ENCODE measurements at regions not wholly inside any gene's neighbourhood (a gene's known extent, or its start where the extent isn't known, plus 50 kb on each side); places are given as distances from the start of the nearest gene placed in this dataset.

- no peak for DNase-seq
Observed at GRCh38 chr1:36675106-36675505, 192.4 kb upstream of the CSF3R start.

DNA sequence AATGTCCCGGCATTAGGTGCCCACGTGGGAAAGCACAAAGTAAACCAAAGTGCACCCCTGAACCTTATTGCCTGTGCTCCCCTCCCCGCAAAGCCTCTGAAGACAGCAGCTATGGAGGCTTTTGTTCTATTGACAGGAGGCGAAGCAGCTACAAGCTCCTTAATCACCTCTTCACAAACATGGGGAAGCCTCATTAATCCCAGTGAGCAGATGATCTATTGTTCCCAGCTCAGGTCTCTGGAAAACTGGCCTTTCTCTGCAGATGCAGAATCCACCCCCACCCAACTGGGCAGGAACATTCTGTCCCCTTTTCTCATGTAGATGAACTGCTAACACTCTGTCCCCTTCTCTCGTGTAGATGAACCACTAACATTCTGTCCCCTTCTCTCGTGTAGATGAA is 190.5 kb upstream of the CSF3R start:
- no peak for DNase-seq

DNA sequence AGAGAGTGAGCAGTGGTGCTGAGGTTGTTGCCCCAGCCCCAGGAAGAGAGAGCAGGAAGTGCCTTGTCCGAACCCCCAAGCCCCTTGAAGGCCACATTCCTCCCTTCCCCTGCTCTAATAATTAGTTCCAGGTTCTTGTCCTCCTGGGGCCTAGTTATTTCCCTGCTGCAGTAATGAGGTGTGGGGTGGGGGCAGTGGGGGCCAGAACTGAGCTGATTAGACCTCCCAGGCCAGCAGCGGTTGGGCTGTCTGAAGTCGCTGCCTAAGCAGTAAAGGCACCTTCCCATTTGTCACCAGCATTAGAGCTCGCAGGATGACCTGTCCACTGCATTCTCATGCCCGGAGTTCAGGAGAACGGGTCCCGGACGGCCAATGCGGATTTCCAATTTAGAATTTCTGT is 186.5 kb upstream of the CSF3R start:
- DNase-seq = no peak

DNA sequence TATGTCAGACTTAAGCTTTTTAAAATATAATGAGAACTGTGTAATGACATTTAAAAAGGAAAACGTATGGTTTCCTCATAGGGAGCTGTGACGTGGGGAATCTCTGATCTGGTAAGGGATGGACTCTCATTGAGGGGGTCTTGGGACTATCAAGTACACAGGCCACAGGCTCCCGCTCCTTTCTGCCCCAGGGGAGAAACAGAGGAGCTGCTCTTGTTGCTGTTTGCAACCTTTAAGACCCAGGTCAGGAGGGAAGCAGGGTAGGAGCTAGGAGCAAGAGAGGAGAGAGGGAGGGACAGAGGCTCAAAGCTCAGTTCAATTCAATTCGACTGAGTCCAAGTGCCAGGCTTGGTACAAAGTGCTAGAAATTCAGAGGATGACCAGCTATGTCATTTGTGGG is 185.1 kb upstream of the CSF3R start:
- no peak for DNase-seq

GRCh38 chr1:36667256-36667655 is 184.5 kb upstream of the CSF3R start:
- no peak for DNase-seq

- DNase-seq = no peak
Observed at GRCh38 chr1:36665478-36666080, 182.9 kb upstream of the CSF3R start.

- DNase-seq = no peak
Observed at GRCh38 chr1:36664571-36665287, 182.0 kb upstream of the CSF3R start.

DNA sequence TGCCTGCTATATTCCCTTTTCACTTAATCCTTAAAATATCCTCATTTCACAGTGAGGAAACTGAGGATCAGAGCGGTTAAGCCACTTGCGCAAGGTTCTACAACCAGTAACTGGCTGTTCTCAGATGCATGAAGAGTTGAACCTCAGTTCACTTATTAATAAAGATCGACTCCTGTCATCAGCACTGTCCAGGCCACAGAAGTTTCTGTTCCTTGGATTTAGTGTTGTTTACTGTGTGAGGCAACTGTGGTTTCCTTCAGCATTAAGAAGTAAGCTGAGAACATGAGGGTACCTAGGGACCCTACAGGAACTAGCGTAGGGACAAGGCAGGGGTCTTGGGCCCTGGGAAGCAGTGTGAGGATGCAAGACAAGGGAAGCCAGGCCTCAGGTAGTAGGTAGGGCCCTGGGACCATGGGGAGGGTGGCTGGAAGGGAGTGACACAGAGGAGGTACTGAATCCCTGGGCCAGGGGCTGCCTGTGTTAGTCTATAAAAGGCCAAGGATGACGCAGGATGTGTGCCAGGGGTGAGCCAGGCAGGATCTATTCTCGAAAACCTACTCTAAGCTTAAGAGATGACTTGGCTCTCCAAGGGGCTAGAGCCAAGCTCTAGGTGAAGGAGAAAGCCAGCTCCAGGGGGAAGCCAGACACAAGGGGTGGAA is 181.2 kb upstream of the CSF3R start:
- DNase-seq = no peak

GRCh38 chr1:36658838-36659237 is 176.1 kb upstream of the CSF3R start:
- no peak for DNase-seq

DNA sequence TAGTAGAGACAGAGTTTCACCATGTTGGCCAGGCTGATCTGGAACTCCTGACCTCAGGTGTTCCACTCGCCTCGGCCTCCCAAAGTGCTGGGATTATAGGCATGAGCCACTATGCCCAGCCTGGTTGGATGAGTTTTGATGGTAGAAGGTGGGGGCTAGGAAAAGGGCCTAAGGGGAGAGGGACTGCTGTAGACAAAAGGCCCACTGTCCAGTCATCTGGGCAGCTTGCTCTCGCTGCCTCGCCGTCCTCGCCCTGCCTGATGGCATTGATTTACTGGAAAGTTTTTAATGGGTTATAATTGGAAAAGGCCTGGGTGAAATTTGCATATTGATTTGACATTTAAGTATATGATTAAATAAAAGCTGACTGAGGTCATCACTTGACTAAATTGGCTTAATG is 175.1 kb upstream of the CSF3R start:
- no peak for DNase-seq

DNA sequence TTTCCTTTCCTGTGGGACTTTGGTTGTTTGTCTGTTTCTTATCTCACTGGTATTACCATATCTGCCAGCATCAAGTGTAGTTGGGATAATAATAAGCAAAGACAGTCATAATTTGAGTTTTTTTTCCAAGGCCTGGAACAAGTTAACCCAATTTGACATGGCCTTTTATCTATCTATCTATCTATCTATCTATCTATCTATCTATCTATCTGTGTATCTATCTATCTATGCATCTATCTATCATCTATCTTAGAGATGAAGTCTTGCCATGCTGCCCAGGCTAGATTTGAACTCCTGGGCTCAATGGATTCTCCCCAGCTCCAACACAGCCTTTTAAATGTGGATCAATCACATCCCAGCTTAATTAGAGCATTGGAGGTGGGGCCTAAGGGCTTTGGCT is 174.1 kb upstream of the CSF3R start:
- no peak for DNase-seq

DNA sequence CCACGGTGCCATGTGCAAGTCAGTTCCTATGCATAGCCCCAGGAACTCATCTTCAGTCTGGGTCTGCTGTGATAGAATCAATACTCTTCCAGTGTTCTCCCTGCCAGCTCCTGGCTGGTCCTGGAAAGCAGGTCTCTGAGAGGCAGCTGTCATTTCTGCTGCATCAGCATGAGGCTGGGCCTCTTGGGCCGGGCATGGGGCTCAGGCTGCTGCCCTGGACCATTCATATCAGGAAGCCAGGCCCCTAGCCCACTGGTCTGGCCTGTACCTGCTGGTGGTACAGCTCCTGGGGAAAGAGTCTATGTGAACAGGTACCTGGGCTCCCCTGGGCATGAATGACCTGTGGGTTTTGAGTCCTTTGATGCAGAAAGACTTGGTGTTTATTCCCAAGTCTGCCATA is 173.6 kb upstream of the CSF3R start:
- DNase-seq = no peak

DNA sequence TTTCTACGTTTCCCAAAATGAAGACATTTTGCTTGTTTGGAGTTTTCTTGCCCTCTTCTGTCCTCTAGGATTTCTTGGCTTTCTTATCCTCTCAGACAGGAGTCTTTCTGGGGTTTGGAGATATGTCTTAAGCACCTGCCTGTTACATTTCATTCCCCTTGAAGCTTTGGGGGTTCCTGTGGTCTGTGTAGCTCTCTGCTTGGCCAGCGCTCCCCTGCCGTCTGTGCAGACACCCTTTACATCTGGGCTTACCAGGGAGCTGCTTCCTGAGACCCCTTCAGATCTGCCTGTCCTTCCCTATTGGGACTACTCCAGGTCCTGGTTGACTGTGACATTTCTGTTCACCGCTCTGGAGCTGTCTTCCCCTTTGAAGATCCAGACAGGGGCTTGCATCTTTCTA is 171.9 kb upstream of the CSF3R start:
- DNase-seq = no peak

DNA sequence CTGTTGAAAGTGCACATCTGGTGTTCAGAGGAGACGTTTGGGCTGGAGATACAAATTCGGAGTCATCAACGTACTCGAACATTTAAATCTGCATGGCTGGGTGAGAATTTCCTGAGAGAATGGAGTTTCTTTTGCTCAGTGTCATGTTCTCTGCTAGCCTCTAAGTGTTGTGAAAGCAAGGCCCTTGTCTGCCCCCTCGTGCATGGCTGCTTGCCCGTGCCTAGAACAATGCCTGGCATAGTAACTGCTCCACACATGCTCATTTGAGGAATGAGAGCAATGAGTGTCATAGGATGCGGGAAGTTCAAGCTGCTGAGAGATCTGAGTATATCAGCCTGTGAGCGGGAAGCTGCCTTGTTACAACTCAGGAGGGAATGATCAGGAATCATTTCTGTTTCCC is 171.1 kb upstream of the CSF3R start:
- DNase-seq = peak; percentile 38

DNA sequence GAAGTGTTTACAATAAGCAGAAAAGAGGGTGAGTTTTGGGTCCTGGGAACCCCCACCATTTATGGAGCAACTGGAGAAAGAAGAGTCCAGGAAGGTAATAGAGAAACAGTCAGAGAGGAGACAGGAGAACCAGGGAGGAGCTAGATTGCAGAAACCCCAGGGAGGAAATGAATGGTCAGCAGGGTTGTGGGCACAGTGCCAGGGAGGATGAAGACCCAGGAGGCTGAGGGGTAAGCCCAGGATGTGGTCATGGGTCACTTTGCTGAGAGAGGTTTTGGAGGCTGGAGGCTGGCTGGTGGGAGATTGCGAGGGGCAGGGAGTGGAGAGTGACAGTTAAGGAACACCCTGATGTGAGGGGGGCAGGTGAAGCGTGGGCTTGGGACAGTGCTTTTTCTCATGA is 169.9 kb upstream of the CSF3R start:
- DNase-seq = no peak

DNA sequence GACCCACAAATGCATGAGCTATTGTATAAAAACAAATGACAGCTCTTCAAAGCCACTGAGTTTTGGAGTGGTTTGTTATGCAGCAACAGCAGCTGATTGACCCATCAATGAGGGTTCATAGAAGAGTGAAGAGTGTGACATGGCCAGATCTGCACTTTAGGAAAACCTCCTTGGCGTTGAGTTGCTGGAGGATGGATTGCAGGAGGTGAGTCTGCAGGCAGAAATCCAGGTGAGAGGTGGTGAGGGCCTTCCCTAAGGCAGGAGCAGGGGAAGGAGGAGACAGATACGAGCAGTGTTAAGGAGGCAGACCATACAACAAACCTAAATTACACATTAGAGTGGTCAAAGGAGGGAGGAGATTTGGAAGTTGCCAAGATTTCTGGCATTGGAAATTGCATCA is 169.3 kb upstream of the CSF3R start:
- DNase-seq = no peak

DNA sequence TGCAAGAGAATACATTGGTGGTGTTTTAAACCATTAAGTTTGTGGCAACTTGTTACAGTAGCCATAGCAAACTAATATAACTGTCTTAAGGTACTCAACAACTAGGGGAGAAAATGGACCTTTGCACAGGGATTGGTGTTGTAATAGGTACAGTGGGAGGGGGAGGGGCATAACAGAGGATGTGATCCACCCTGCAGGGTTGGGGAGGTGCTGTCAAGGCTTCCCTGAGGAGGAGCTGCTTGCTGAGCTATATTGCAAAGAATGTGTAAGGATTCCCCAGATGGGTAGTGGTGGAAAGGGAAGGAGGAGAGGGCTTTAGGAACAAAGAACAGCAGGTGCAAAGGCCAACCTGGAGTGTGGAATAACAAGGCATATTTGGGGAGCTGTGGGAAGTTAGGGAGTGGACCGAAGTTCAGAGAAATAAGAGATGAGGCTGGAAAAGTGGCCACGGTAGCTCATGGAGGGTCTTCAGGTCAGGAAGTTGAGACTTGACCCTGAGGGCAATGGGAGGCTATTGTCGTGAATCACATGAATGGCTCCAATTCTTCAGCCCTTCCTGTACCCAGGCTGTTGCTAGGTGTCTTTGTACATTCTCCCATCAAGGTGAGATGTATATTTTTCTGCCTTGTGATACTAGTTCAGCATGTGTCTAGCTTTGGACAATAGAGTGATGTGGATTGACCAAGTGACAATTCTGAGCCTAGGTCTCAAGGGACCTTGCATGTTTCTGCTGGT is 168.6 kb upstream of the CSF3R start:
- no peak for DNase-seq

GRCh38 chr1:36650200-36651065 is 167.7 kb upstream of the CSF3R start:
- DNase-seq = peak; percentile 36

GRCh38 chr1:36645867-36646266 is 163.2 kb upstream of the CSF3R start:
- no peak for DNase-seq

- DNase-seq = no peak
Observed at GRCh38 chr1:36644556-36644955, 161.8 kb upstream of the CSF3R start.

GRCh38 chr1:36643371-36644270 is 160.9 kb upstream of the CSF3R start:
- DNase-seq = no peak

- no peak for DNase-seq
Observed at GRCh38 chr1:36642802-36643201, 160.1 kb upstream of the CSF3R start.

Measured in left hindlimb (tissue), 1 donor.